ENCODE measurements at regions not wholly inside any gene's neighbourhood (a gene's known extent, or its start where the extent isn't known, plus 50 kb on each side); places are given as distances from the start of the nearest gene placed in this dataset.

- 87% methylated on average over 2 of the region's 3 CpGs for WGBS (ENCODE audit: insufficient coverage)
- intact Hi-C loops (cut with micrococcal nuclease), result no loop called here
- no peaks in the 10 kb centered on the region for H3K27me3 Mint-ChIP-seq (ENCODE audit: low read depth in 2 of 2)
- Histone ChIP-seq H3K27me3 (ENCODE audit: control insufficient read depth, insufficient read depth, low read length) (no peaks in the 10 kb centered on the region), H3K36me3 (ENCODE audit: control insufficient read depth, insufficient read depth, low read length) (no peaks in the 10 kb centered on the region), H3K9me3 (ENCODE audit: control insufficient read depth, insufficient read depth, low read length) (no peaks in the 10 kb centered on the region), H3K27ac (ENCODE audit: low read length) (no peak overlapping the region), H3K4me3 (ENCODE audit: low read length) (no peak overlapping the region), H3K4me1 (ENCODE audit: control insufficient read depth, insufficient read depth, low read length) (no peaks in the 10 kb centered on the region)
- ATAC-seq, result no peak
- TF ChIP-seq CTCF (IDR thresholded peaks at IDR 0.05), result no peak
- DNase-seq, result no peak
- no peaks in the 10 kb centered on the region for H3K4me1 Mint-ChIP-seq
- H3K4me3 Mint-ChIP-seq, result no peak overlapping the region
- H3K9me3 Mint-ChIP-seq, result peaks cover 2 to 8% of the 10 kb centered on the region in 2 donors
- no peak overlapping the region for H3K27ac Mint-ChIP-seq
- no peaks in the 10 kb centered on the region for H3K36me3 Mint-ChIP-seq
These were observed 700.0 kb downstream of the TMTC2 start for GRCh38 chr12:83386527-83387264.

- ATAC-seq (no peak), DNase-seq (no peak)
- H3K27ac Mint-ChIP-seq, result no peak overlapping the region
- Histone ChIP-seq H3K27ac (ENCODE audit: low read length) (no peak overlapping the region), H3K27me3 (ENCODE audit: control insufficient read depth, insufficient read depth, low read length) (no peaks in the 10 kb centered on the region), H3K4me1 (ENCODE audit: control insufficient read depth, insufficient read depth, low read length) (no peaks in the 10 kb centered on the region), H3K4me3 (ENCODE audit: low read length) (no peak overlapping the region), H3K9me3 (ENCODE audit: control insufficient read depth, insufficient read depth, low read length) (no peaks in the 10 kb centered on the region), H3K36me3 (ENCODE audit: control insufficient read depth, insufficient read depth, low read length) (no peaks in the 10 kb centered on the region)
- no peak overlapping the region for H3K4me3 Mint-ChIP-seq
- H3K36me3 Mint-ChIP-seq, result no peaks in the 10 kb centered on the region
- intact Hi-C loops (cut with micrococcal nuclease), result no loop called here
- H3K9me3 Mint-ChIP-seq, result peaks cover 9 to 14% of the 10 kb centered on the region in 2 donors
- no peaks in the 10 kb centered on the region for H3K27me3 Mint-ChIP-seq (ENCODE audit: low read depth in 2 of 2)
- no peaks in the 10 kb centered on the region for H3K4me1 Mint-ChIP-seq
- 84% methylated on average over 1 of the region's 1 CpG for WGBS (ENCODE audit: insufficient coverage)
- no peak for TF ChIP-seq CTCF (IDR thresholded peaks at IDR 0.05)
These were observed 691.6 kb downstream of the TMTC2 start for GRCh38 chr12:83378186-83378727.

GRCh38 chr12:83365317-83365716, 678.6 kb downstream of the TMTC2 start:
- H3K27ac ChIP-seq (ENCODE audit: low read length), result no peak overlapping the region
- Mint-ChIP-seq H3K36me3 (no peaks in the 10 kb centered on the region), H3K4me3 (no peak overlapping the region), H3K27ac (no peak overlapping the region), H3K4me1 (no peaks in the 10 kb centered on the region), H3K9me3 (peaks cover 6 to 9% of the 10 kb centered on the region in 2 donors), H3K27me3 (ENCODE audit: low read depth in 2 of 2) (no peaks in the 10 kb centered on the region)
- H3K36me3 ChIP-seq (ENCODE audit: control insufficient read depth, insufficient read depth, low read length), result no peaks in the 10 kb centered on the region
- H3K27me3 ChIP-seq (ENCODE audit: control insufficient read depth, insufficient read depth, low read length), result no peaks in the 10 kb centered on the region
- intact Hi-C loops (cut with micrococcal nuclease), result no loop called here
- H3K9me3 ChIP-seq (ENCODE audit: control insufficient read depth, insufficient read depth, low read length), result no peaks in the 10 kb centered on the region
- no peak overlapping the region for H3K4me3 ChIP-seq (ENCODE audit: low read length)
- DNase-seq (no peak), ATAC-seq (no peak)
- H3K4me1 ChIP-seq (ENCODE audit: control insufficient read depth, insufficient read depth, low read length), result no peaks in the 10 kb centered on the region
- no peak for TF ChIP-seq CTCF (IDR thresholded peaks at IDR 0.05)
- WGBS (ENCODE audit: insufficient coverage), result 39% methylated on average over 3 of the region's 5 CpGs

- DNase-seq, result no peak
- no peak for ATAC-seq
- intact Hi-C loops (cut with micrococcal nuclease), result no loop called here
- Histone ChIP-seq H3K36me3 (ENCODE audit: control insufficient read depth, insufficient read depth, low read length) (no peaks in the 10 kb centered on the region), H3K4me1 (ENCODE audit: control insufficient read depth, insufficient read depth, low read length) (no peaks in the 10 kb centered on the region), H3K27ac (ENCODE audit: low read length) (no peak overlapping the region), H3K9me3 (ENCODE audit: control insufficient read depth, insufficient read depth, low read length) (no peaks in the 10 kb centered on the region), H3K27me3 (ENCODE audit: control insufficient read depth, insufficient read depth, low read length) (no peaks in the 10 kb centered on the region), H3K4me3 (ENCODE audit: low read length) (no peak overlapping the region)
- TF ChIP-seq CTCF (IDR thresholded peaks at IDR 0.05), result no peak
- Mint-ChIP-seq H3K36me3 (no peaks in the 10 kb centered on the region), H3K27me3 (ENCODE audit: low read depth in 2 of 2) (no peaks in the 10 kb centered on the region), H3K4me3 (no peak overlapping the region), H3K9me3 (peaks cover 2 to 8% of the 10 kb centered on the region in 2 donors), H3K27ac (no peak overlapping the region), H3K4me1 (no peaks in the 10 kb centered on the region)
- WGBS (ENCODE audit: insufficient coverage), result 80% methylated on average over 2 of the region's 2 CpGs
These were observed 674.8 kb downstream of the TMTC2 start for GRCh38 chr12:83361475-83361874.

All from natural killer cell (primary cell).